PC-3 (cell line): ENCODE measurements at regions not wholly inside any gene's neighbourhood (a gene's known extent, or its start where the extent isn't known, plus 50 kb on each side); places are given as distances from the start of the nearest gene placed in this dataset.
A peak's percentile ranks its signal among the peaks of the same experiment; 100 is the strongest.

ENCODE experiments used
- ATAC-seq: fragments of 200-7000 bp; cut with Tn5 transposase; 2 replicates; pipeline ENCODE4 v1.9.1; 2020; ENCODE audit warnings: mild to moderate bottlenecking, moderate library complexity
- BruUV-seq: library from RNA; stranded (reverse); fragments of 400-500 nt; replicated peaks from 2 replicates; lab custom pipeline; 2021; lab: Mats Ljungman, UMichigan
- CTCF ChIA-PET: fragments of 300-600 bp; sonication (Branson Sonifier 250); formaldehyde crosslinking; loops from one replicate; lab custom pipeline; 2022; ENCODE audit warnings: antibody characterized with exemption; lab: Charles Lee
- POLR2A ChIA-PET: fragments of 300-600 bp; sonication (Branson Sonifier 250); formaldehyde crosslinking; loops from one replicate; lab custom pipeline; 2022; ENCODE audit warnings: antibody characterized with exemption; ENCODE audit not compliant: unreplicated experiment; lab: Charles Lee
- DNase-seq: peaks from one replicate; pipeline ENCODE4 v3.0.0-alpha.2; 2015
- H2AFZ ChIP-seq: fragments of 300-600 bp; sonication (generic); 2 replicates; pipeline ENCODE4 v1.6.0; 2016; ENCODE audit warnings: antibody characterized with exemption, low read length
- H3F3A ChIP-seq: fragments of 300-600 bp; sonication (generic); one replicate; pipeline ENCODE4 v1.6.0; 2017; ENCODE audit warnings: antibody characterized with exemption, low read length, control low read depth, mild to moderate bottlenecking; ENCODE audit not compliant: unreplicated experiment
- H3K27ac ChIP-seq: fragments of 300-600 bp; sonication (generic); 2 replicates; pipeline ENCODE4 v1.5.1; 2016; ENCODE audit warnings: mild to moderate bottlenecking, low read length
- H3K27me3 ChIP-seq: fragments of 300-600 bp; sonication (generic); 2 replicates; pipeline ENCODE4 v1.6.1; 2016; ENCODE audit warnings: low read length, mixed read lengths
- H3K36me3 ChIP-seq: fragments of 300-600 bp; sonication (generic); 2 replicates; pipeline ENCODE4 v1.6.1; 2016; ENCODE audit warnings: low read depth, mixed run types, low read length, mixed read lengths
- H3K4me1 ChIP-seq: fragments of 300-600 bp; sonication (generic); 2 replicates; pipeline ENCODE4 v1.5.1; 2016; ENCODE audit warnings: low read length; ENCODE audit not compliant: insufficient read depth
- H3K4me2 ChIP-seq: fragments of 300-600 bp; sonication (generic); 2 replicates; pipeline ENCODE4 v1.6.0; 2016; ENCODE audit warnings: low read length
- H3K4me3 ChIP-seq: fragments of 300-600 bp; sonication (generic); 2 replicates; pipeline ENCODE4 v1.5.1; 2016; ENCODE audit warnings: mild to moderate bottlenecking, low read length, mixed read lengths
- H3K79me2 ChIP-seq: fragments of 300-600 bp; sonication (generic); 2 replicates; pipeline ENCODE4 v1.6.1; 2017; ENCODE audit warnings: low read length, mixed read lengths
- H3K9ac ChIP-seq: fragments of 300-600 bp; sonication (generic); 2 replicates; pipeline ENCODE4 v1.6.0; 2016; ENCODE audit warnings: mild to moderate bottlenecking, low read length
- H3K9me2 ChIP-seq: fragments of 300-600 bp; sonication (generic); replicated peaks from 2 replicates; pipeline ENCODE4 v1.6.1; 2016; ENCODE audit warnings: mixed run types, low read length, mixed read lengths
- H3K9me3 ChIP-seq: fragments of 300-600 bp; sonication (generic); 2 replicates; pipeline ENCODE4 v1.6.1; 2016; ENCODE audit warnings: low read length, mixed read lengths
- H4K20me1 ChIP-seq: fragments of 300-600 bp; sonication (generic); 2 replicates; pipeline ENCODE4 v1.6.1; 2016; ENCODE audit warnings: low read length, mixed read lengths
- EZH2 ChIP-seq: fragments of 300-600 bp; sonication (generic); IDR thresholded peaks from one replicate; pipeline ENCODE4 v1.6.1; 2017; ENCODE audit warnings: antibody characterized with exemption, mild to moderate bottlenecking, low read length; ENCODE audit not compliant: unreplicated experiment
- EZH2phosphoT487 ChIP-seq: fragments of 300-600 bp; sonication (generic); IDR thresholded peaks from 2 replicates; pipeline ENCODE4 v1.6.1; 2018; ENCODE audit warnings: mild to moderate bottlenecking, antibody characterized with exemption, low read length, borderline replicate concordance
- intact Hi-C: fragments of 100-400 bp; cut with micrococcal nuclease; formaldehyde crosslinking; loops from 2 replicates; pipeline ENCODE4 v1.9.0; 2023
- TF ChIP-seq, protein P1 (sequence below): fragments of 300-600 bp; sonication (generic); conservative IDR thresholded peaks from 2 replicates; pipeline ENCODE4 v1.5.1; 2017; ENCODE audit warnings: antibody characterized with exemption, low read depth, mild to moderate bottlenecking, low read length

DNA sequence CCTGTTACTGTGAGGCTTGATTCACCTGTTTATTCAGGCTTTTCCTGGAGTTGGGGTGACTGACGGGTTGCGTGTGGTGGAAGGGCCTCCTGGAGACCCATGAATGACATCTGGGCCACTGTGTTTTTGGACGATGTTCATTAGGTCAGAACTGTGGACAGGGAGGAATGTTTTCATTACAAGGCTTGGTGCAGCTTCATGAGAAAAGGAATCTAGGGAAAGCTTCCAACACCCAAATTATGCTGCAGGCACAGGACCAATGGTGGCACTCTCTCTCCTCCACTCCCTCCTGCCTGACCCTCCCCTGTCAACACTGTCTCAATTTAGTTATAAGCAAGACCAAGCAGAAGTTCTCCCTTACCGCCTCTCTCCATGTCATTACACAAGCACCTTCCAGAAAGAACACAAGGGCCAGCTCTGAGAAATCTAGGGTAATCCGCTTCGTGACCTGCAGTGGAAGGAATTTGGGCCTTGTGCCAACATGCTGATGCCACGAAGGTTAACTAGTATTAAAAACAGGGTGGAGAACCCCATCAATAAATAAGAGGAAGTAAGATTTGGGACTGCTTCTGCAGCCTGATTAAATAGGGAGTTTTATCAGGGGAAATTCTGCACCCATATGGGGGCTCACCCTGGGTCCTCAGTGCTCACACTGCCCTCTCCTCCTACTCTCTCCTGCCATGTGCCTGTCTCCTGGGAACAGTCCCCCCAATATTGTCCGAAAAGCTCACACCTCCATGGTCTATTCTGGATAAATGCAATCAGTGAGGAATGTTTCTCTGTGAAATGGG is 200.3 kb downstream of the KTN1 start:
- TF ChIP-seq, protein P1, sequence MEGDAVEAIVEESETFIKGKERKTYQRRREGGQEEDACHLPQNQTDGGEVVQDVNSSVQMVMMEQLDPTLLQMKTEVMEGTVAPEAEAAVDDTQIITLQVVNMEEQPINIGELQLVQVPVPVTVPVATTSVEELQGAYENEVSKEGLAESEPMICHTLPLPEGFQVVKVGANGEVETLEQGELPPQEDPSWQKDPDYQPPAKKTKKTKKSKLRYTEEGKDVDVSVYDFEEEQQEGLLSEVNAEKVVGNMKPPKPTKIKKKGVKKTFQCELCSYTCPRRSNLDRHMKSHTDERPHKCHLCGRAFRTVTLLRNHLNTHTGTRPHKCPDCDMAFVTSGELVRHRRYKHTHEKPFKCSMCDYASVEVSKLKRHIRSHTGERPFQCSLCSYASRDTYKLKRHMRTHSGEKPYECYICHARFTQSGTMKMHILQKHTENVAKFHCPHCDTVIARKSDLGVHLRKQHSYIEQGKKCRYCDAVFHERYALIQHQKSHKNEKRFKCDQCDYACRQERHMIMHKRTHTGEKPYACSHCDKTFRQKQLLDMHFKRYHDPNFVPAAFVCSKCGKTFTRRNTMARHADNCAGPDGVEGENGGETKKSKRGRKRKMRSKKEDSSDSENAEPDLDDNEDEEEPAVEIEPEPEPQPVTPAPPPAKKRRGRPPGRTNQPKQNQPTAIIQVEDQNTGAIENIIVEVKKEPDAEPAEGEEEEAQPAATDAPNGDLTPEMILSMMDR = no peak
- no peak for TF ChIP-seq EZH2
- no peak for TF ChIP-seq EZH2phosphoT487
- CTCF ChIA-PET = no interaction called here
- Histone ChIP-seq H3F3A (no peaks in the 10 kb centered on the region), H3K27me3 (no peaks in the 10 kb centered on the region), H3K36me3 (no peaks in the 10 kb centered on the region), H3K79me2 (no peaks in the 10 kb centered on the region), H3K27ac (no peak overlapping the region), H3K4me3 (no peak overlapping the region), H4K20me1 (no peaks in the 10 kb centered on the region), H3K4me1 (peaks cover 12% of the 10 kb centered on the region), H3K4me2 (peak overlapping the region; percentile 4), H2AFZ (no peak overlapping the region), H3K9ac (no peak overlapping the region), H3K9me2 (no peaks in the 10 kb centered on the region), H3K9me3 (no peaks in the 10 kb centered on the region)
- DNase-seq (peak; percentile 89), ATAC-seq (peak; percentile 73)
- intact Hi-C loops = loop anchor here (2.0 kb wide), 1 partner anchor 28 kb away; no protein-coding TSS in a partner anchor
- no TSS peak for BruUV-seq
- POLR2A ChIA-PET = no interaction called here

DNA sequence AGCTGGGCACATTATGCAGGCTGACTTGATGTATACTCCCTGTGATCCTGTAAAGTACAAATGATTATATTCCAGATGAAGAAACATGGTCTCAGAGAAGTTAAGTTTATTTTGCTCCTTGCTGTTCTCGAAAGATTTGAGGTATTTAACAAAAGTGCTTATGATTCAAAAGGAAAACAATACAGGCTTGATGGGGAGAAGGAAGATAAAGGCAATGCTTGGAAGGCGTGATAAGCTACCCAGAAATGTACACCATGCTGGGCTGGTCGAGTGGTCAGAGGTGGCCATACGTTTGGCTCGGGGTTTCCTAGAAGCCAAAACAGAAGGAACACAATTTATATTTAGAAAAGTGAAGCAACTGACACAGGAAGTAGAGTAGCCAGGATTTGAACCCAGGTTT is 201.0 kb downstream of the KTN1 start:
- Histone ChIP-seq H3K27me3 (no peaks in the 10 kb centered on the region), H3K79me2 (no peaks in the 10 kb centered on the region), H3K9me3 (no peaks in the 10 kb centered on the region), H3K27ac (no peak overlapping the region), H4K20me1 (no peaks in the 10 kb centered on the region), H3K4me3 (no peak overlapping the region), H3K9me2 (no peaks in the 10 kb centered on the region), H3K36me3 (no peaks in the 10 kb centered on the region), H3K9ac (no peak overlapping the region), H3K4me2 (0 out of 2 replicates have a peak overlapping the region, but pooled peaks have one; percentile 4), H3F3A (no peaks in the 10 kb centered on the region), H2AFZ (no peak overlapping the region), H3K4me1 (peaks cover 12% of the 10 kb centered on the region)
- ChIA-PET POLR2A (no interaction called here), CTCF (no interaction called here)
- no peak for TF ChIP-seq EZH2
- TF ChIP-seq EZH2phosphoT487 = no peak
- TF ChIP-seq, protein P1 = no peak
- no peak for DNase-seq
- ATAC-seq = no peak
- no TSS peak for BruUV-seq
- intact Hi-C loops = loop anchor here (2.0 kb wide), 1 partner anchor 28 kb away; no protein-coding TSS in a partner anchor

DNA sequence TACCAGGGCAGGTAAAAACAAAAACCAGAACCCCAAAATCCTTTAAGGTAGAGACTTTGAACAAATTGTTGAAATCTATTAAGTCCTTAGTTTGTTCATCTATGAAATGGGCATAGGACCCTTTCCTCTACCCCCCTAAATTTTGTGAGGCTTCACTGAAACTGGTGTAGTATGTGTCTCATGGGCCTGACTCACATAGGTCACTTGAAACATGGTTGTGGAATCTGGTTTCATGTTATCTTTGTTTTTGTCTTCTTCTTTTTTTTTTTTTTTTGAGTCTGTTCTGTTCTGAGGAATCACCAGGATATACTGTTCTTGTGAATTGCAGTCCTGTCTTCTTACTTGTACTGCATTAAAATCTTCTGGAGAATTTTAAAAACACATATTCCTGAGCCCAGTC is 202.2 kb downstream of the KTN1 start:
- BruUV-seq = no TSS peak
- Histone ChIP-seq H3K4me2 (no peak overlapping the region), H3F3A (no peaks in the 10 kb centered on the region), H3K27me3 (no peaks in the 10 kb centered on the region), H3K79me2 (no peaks in the 10 kb centered on the region), H2AFZ (no peak overlapping the region), H3K4me3 (no peak overlapping the region), H4K20me1 (no peaks in the 10 kb centered on the region), H3K36me3 (no peaks in the 10 kb centered on the region), H3K4me1 (peaks cover 12% of the 10 kb centered on the region), H3K27ac (no peak overlapping the region), H3K9me2 (no peaks in the 10 kb centered on the region), H3K9me3 (no peaks in the 10 kb centered on the region), H3K9ac (no peak overlapping the region)
- intact Hi-C loops = no loop called here
- DNase-seq (no peak), ATAC-seq (no peak)
- TF ChIP-seq EZH2phosphoT487 (no peak), EZH2 (no peak)
- TF ChIP-seq, protein P1 = no peak
- ChIA-PET POLR2A (interaction anchor here (0.7 kb wide), 1 partner anchor 10 kb away, joined by 3 read pairs; no protein-coding TSS in a partner anchor), CTCF (no interaction called here)
